ENCODE measurements at regions not wholly inside any gene's neighbourhood (a gene's known extent, or its start where the extent isn't known, plus 50 kb on each side); places are given as distances from the start of the nearest gene placed in this dataset.

DNA sequence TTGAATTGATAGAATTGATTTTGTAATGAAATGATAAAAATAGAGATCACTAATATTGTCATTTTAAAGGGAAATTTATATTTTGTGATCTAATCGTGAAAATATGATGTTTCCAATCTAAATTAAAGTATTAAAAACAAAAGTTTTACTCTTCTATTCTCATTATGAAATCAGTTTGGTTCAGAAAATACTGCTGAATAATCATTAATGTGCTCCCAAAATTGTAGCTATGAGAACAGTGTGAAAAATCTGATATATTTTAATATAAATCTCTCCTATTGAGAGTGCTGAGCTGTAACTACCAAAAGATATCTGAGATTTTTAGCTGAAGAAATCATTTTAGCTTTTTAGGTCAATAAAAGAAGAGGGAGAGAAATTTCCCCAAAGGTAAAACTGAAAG lies 287.5 kb upstream of the ANO3 start:
- TF ChIP-seq, protein P1, sequence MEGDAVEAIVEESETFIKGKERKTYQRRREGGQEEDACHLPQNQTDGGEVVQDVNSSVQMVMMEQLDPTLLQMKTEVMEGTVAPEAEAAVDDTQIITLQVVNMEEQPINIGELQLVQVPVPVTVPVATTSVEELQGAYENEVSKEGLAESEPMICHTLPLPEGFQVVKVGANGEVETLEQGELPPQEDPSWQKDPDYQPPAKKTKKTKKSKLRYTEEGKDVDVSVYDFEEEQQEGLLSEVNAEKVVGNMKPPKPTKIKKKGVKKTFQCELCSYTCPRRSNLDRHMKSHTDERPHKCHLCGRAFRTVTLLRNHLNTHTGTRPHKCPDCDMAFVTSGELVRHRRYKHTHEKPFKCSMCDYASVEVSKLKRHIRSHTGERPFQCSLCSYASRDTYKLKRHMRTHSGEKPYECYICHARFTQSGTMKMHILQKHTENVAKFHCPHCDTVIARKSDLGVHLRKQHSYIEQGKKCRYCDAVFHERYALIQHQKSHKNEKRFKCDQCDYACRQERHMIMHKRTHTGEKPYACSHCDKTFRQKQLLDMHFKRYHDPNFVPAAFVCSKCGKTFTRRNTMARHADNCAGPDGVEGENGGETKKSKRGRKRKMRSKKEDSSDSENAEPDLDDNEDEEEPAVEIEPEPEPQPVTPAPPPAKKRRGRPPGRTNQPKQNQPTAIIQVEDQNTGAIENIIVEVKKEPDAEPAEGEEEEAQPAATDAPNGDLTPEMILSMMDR (IDR thresholded peaks at IDR 0.05; ENCODE audit: low read depth, low read length, missing control alignments) = no peak
- DNase-seq (ENCODE audit: low read depth) = no peak
- in situ Hi-C loops (cut with HindIII; ENCODE audit: low sequenced_read_pairs) = no loop called here

DNA sequence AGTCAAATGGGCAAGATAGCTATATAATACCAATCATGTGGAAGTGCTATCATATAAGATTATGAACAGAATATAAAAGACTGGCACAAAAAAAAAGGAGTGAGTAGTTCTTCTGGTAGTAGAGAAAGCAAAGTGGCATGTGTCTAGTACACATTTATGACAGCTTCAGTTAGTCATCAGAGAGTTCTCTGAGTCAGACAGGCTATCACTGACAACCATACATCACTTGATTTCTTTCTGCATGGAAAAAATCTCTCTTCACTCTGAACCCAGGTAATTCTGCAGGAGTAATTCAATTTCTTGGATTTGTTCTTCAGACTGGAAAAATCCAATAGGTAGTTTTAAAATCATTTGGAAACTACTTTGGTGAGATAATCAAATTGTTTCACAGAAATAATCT lies 286.8 kb upstream of the ANO3 start:
- TF ChIP-seq, protein P1 (IDR thresholded peaks at IDR 0.05; ENCODE audit: low read depth, low read length, missing control alignments) = no peak
- DNase-seq (ENCODE audit: low read depth) = no peak
- H3K4me3 ChIP-seq (ENCODE audit: low read depth, low read length) = no peak overlapping the region
- in situ Hi-C loops (cut with HindIII; ENCODE audit: low sequenced_read_pairs) = no loop called here

More for the DNA sequence above, 287.5 kb upstream of the ANO3 start:
- no peak overlapping the region for H3K4me3 ChIP-seq (ENCODE audit: low read depth, low read length)

DNA sequence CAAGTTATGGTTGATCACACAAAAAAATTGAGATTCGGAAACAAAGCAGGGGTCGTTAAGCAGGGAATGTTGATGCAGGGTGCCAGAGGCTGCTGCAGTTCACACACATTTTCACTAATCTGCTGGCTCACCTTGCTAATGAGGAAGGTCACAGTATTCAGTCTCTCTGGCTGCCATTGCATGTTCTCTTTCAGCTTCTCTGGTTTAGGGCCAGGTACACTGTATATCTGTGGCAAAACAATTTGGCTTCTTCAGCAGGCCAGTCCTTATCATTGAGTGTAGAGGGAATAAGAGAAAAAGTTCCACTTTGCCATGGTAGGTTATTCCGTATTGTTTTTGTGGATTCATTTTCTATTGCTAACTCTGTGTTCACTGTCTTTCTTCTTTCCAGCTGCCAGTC lies 283.7 kb upstream of the ANO3 start:
- in situ Hi-C loops (cut with HindIII; ENCODE audit: low sequenced_read_pairs) = no loop called here
- TF ChIP-seq, protein P1 (IDR thresholded peaks at IDR 0.05; ENCODE audit: low read depth, low read length, missing control alignments) = no peak
- no peak for DNase-seq (ENCODE audit: low read depth)
- H3K4me3 ChIP-seq (ENCODE audit: low read depth, low read length) = no peak overlapping the region

DNA sequence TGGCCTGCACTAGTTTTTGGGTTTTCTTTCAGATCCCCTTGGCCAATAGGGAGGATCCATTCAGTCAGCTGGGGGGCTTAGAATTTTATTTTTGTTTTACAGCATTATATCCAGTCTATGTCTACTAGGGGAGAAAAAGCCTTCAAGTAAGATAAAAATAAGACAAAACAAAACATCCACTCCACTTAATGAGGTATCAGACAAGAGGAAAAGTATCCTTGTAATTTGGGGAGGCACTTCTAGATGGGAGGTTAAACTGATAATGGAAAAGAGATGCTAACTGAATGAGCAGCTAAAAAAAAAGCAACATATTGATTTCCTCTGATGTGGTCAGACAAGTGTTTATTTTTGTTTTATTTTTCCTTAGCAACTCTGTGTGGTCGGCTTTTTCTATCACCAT lies 278.0 kb upstream of the ANO3 start:
- TF ChIP-seq, protein P1 (IDR thresholded peaks at IDR 0.05; ENCODE audit: low read depth, low read length, missing control alignments) = no peak
- in situ Hi-C loops (cut with HindIII; ENCODE audit: low sequenced_read_pairs) = no loop called here
- no peak for DNase-seq (ENCODE audit: low read depth)
- no peak overlapping the region for H3K4me3 ChIP-seq (ENCODE audit: low read depth, low read length)

DNA sequence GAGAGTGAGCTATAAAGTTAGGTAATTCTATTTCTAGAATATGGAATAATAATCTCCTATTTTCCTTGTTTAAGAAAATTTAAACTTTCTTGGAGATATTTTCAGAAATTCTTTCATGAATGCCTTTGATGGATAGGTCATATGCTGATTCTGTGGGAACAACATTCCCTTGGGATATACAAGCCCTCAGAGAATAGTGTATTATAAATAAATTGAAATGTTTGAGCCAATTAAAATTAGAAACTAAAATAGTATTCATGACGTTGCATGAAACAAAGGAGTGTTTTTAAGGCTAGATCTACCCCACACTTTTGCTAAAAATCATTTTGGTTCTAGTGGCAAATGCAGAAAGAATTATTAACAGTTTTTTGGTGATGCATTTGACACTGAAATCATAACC lies 269.3 kb upstream of the ANO3 start:
- TF ChIP-seq, protein P1 (IDR thresholded peaks at IDR 0.05; ENCODE audit: low read depth, low read length, missing control alignments) = no peak
- DNase-seq (ENCODE audit: low read depth) = no peak
- in situ Hi-C loops (cut with HindIII; ENCODE audit: low sequenced_read_pairs) = no loop called here
- no peak overlapping the region for H3K4me3 ChIP-seq (ENCODE audit: low read depth, low read length)

DNA sequence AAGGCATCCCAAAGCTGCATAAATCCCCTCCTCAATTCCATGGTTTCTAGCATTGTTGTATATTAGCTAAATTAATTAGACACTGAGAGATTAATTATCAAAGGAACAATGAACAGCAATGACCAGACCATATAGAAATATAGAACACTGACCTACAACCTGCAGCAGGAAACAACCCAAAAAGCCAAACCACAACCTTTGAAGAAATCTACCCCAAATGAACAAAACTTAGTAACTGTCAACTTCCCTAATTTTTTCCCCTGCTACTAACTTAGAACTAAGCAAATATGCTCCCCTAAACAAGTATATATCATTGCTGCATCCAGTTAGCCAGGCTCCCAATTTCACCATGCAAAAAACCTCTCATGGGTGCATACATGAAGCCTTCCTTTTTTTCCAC lies 268.0 kb upstream of the ANO3 start:
- no peak overlapping the region for H3K4me3 ChIP-seq (ENCODE audit: low read depth, low read length)
- no peak for DNase-seq (ENCODE audit: low read depth)
- TF ChIP-seq, protein P1 (IDR thresholded peaks at IDR 0.05; ENCODE audit: low read depth, low read length, missing control alignments) = no peak
- in situ Hi-C loops (cut with HindIII; ENCODE audit: low sequenced_read_pairs) = no loop called here

DNA sequence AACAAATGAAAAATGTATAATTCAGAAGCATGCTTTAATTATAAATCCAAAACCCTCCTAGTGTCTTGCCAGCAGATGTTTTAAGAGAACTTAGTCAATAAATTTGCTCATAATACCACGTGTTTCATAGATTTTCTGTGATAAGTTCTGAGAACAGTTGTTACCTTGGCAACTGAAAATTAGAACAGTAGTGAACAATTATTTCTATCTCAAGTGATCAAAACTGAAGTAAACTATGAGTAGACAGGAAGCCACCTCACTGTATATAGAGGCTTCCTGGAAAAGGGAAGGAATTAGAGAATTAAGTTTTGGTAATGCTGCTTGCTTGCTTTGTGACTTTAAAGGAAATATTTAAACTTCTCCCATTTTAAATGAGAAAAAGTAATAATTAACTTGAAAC lies 266.0 kb upstream of the ANO3 start:
- no peak for DNase-seq (ENCODE audit: low read depth)
- TF ChIP-seq, protein P1 (IDR thresholded peaks at IDR 0.05; ENCODE audit: low read depth, low read length, missing control alignments) = no peak
- H3K4me3 ChIP-seq (ENCODE audit: low read depth, low read length) = no peak overlapping the region
- in situ Hi-C loops (cut with HindIII; ENCODE audit: low sequenced_read_pairs) = no loop called here
